Prostate gland (tissue), 2 donors: ENCODE measurements at regions not wholly inside any gene's neighbourhood (a gene's known extent, or its start where the extent isn't known, plus 50 kb on each side); places are given as distances from the start of the nearest gene placed in this dataset.
"Not testable (repeated sequence)": the region's sequence is repeated elsewhere in the genome, so short reads cannot be mapped to it uniquely, and the experiment has no call there.

Source experiments
- DNase-seq: peaks from one replicate; pipeline ENCODE4 v3.0.0-alpha.2; 2019; ENCODE audit warnings: low spot score
- H3K27ac ChIP-seq, 2 donors: fragments of 200-600 bp; sonication (generic); 2 replicates each; pipeline ENCODE4 v1.5.1; 2017 to 2019
- H3K27me3 ChIP-seq: fragments of 200-600 bp; sonication (generic); replicated peaks from 2 replicates; pipeline ENCODE4 v1.5.1; 2019; ENCODE audit not compliant: insufficient read depth
- H3K36me3 ChIP-seq, 2 donors: fragments of 200-600 bp; sonication (generic); 1 replicate in 1 of 2; 2 replicates in 1 of 2; pipeline versions ENCODE4 v1.5.1 to v1.8.1; 2017 to 2019
- H3K4me1 ChIP-seq: fragments of 200-600 bp; sonication (generic); replicated peaks from 2 replicates; pipeline ENCODE4 v1.5.1; 2019
- H3K4me3 ChIP-seq, 2 donors: fragments of 200-600 bp; sonication (generic); 2 replicates each; pipeline ENCODE4 v1.5.1; 2017 to 2019
- H3K9me3 ChIP-seq: fragments of 200-600 bp; sonication (generic); 2 replicates; pipeline ENCODE4 v1.5.1; 2017
- POLR2A ChIP-seq: fragments of 450-650 bp; IDR thresholded peaks from one replicate; pipeline ENCODE4 v1.6.1; 2016; ENCODE audit warnings: antibody characterized with exemption, mild to moderate bottlenecking
- POLR2AphosphoS5 ChIP-seq: sonication (generic); formaldehyde crosslinking; IDR thresholded peaks from one replicate; pipeline ENCODE4 v1.6.1; 2017; ENCODE audit warnings: antibody characterized with exemption
- WGBS: methylation state at CpG from one replicate; pipeline ENCODE4 v1.1.5; 2018; 5-methylcytosine and 5-hydroxymethylcytosine counted together
- intact Hi-C: fragments of 100-400 bp; cut with DNase I; formaldehyde crosslinking; loops from one replicate; pipeline ENCODE4 v1.14.2; 2022
- TF ChIP-seq, protein P1 (sequence below), 4 experiments: fragments of 200-600 bp in 2 of 4; fragments of 450-650 bp in 2 of 4; sonication (generic) in 2 of 4; IDR thresholded peaks; 1 replicate in 3 of 4; 2 replicates in 1 of 4; pipeline ENCODE4 v1.5.1; 2016 to 2019; ENCODE audit warnings: antibody characterized with exemption in 4 of 4, mild to moderate bottlenecking in 2 of 4, moderate library complexity in 2 of 4

DNA sequence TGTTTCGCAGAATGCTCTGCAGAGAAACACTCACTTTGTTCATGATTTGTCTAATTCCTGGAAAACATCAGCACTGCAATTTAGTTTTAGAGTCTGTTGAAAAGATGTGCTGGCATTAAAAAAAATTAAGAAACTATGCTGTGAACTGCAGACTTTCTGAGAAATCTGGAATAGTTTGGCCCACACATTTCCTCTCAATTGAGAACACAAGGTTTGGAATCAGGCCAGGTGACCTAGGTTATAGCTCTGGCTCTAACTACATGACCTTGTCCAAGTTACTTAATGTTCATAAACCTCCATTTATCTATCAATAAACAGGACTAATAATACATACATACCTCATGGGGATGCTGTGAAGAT, 61.4 kb upstream of the ENPEP start:
- Histone ChIP-seq H3K36me3 (no peaks in the 10 kb centered on the region), H3K27ac (no peak overlapping the region), H3K27me3 (no peaks in the 10 kb centered on the region), H3K4me3 (no peak overlapping the region), H3K9me3 (no peaks in the 10 kb centered on the region), H3K4me1 (no peaks in the 10 kb centered on the region)
- intact Hi-C loops: no loop called here
- TF ChIP-seq POLR2A (no peak), POLR2AphosphoS5 (no peak)
- TF ChIP-seq, protein P1, sequence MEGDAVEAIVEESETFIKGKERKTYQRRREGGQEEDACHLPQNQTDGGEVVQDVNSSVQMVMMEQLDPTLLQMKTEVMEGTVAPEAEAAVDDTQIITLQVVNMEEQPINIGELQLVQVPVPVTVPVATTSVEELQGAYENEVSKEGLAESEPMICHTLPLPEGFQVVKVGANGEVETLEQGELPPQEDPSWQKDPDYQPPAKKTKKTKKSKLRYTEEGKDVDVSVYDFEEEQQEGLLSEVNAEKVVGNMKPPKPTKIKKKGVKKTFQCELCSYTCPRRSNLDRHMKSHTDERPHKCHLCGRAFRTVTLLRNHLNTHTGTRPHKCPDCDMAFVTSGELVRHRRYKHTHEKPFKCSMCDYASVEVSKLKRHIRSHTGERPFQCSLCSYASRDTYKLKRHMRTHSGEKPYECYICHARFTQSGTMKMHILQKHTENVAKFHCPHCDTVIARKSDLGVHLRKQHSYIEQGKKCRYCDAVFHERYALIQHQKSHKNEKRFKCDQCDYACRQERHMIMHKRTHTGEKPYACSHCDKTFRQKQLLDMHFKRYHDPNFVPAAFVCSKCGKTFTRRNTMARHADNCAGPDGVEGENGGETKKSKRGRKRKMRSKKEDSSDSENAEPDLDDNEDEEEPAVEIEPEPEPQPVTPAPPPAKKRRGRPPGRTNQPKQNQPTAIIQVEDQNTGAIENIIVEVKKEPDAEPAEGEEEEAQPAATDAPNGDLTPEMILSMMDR (IDR thresholded peaks at IDR 0.05): no peak
- 0% methylated on average over 1 of the region's 1 CpG for WGBS
- no peak for DNase-seq

DNA sequence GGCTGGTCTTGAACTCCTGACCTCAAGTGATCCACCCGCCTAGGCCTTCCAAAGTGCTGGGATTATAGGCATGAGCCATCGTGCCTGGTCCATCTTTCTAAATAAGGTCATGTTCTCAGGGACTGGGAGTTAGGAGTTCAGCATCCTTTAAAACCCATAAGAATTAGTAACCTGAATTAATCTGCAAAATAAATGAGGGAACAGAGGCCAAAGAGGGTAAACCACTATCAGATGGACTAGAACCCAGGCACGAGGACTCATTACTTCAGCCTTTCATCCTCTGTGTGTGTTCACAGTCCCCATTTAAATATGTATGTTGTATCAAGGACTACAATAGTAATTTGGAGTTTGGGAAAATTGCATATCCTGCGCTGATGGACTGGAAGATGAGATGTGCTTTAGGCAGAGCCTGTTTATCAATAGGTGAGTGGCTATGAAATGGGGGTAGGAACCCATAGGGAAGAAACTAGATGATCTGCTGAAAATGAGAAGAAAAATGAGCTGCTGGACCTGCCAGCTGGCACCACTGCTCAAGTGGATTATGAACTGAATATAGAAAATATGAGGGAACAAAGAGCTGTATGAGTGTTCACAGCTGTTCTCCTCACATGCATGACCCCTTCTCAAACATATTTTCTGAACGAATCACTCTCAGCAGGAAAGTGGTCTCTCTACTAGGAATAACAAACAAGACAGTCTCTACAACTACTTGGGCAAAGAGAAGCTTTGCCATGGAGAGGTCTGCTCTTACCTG, 62.0 kb upstream of the ENPEP start:
- WGBS: 60% methylated on average over 5 of the region's 5 CpGs
- H3K36me3 ChIP-seq, H3K9me3 ChIP-seq, H3K27me3 ChIP-seq, H3K27ac ChIP-seq, H3K4me1 ChIP-seq, DNase-seq, intact Hi-C loops, H3K4me3 ChIP-seq: not testable (repeated sequence)

DNA sequence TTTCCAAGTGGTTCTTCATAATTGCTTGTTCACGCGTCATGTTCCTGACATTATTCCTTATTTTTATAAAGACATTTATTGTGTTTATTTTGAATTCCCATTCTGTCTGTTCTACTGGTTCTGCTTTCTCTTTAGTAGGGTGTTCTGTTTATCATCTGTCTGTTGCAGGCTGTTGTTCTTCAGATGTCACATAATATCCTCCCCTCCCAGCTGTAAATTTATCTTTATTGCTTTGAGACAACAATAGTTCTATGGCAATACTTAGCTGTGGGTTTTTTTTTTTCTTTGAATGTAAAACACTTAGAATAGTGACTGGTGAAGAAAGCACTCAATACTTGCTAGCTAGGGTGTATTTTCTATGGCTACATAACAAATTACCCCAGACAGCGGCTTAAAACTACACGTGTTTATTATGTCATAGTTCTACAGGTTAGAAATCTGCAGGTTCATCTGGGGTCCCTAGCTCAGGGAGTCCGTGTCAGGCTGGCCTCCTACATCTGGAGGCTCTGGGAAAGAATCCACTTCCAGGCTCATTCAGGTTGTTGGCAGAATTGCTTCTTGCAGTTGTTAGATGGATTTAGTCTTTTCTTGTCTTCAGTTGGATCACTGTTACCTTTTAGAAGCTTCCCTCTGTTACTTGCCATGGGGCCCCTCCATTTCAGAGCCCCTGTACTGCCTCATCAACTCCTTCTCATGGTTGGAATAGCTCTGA, 63.4 kb upstream of the ENPEP start:
- DNase-seq: no peak
- Histone ChIP-seq H3K4me1 (no peaks in the 10 kb centered on the region), H3K4me3 (no peak overlapping the region), H3K36me3 (no peaks in the 10 kb centered on the region), H3K9me3 (no peaks in the 10 kb centered on the region), H3K27ac (no peak overlapping the region), H3K27me3 (no peaks in the 10 kb centered on the region)
- no peak for TF ChIP-seq POLR2AphosphoS5
- TF ChIP-seq, protein P1 (IDR thresholded peaks at IDR 0.05): no peak
- TF ChIP-seq POLR2A: no peak
- intact Hi-C loops: no loop called here
- 26% methylated on average over 5 of the region's 5 CpGs for WGBS

DNA sequence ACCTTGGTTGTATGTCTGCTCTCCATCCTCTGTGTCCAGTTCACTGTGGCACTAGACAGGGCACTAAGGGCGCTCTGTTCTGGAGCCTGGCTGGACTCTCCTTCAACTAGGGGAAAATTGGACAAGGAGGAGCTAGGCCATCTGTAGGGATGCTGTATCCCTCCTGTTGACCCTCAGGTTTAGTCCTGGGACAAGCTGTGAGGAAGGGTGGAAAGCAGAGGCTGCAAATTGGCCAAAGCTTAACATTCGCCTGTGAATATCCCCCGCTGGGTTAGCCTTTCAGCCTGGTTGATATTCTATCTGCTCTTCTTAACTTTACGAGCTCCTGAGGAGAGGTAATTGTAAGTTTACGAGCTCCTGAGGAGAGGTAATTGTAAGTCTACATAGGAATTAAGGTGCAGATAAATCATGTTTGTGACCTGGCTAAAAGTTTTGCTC, 64.4 kb upstream of the ENPEP start:
- Histone ChIP-seq H3K4me3 (no peak overlapping the region), H3K9me3 (no peaks in the 10 kb centered on the region), H3K27me3 (no peaks in the 10 kb centered on the region), H3K4me1 (no peaks in the 10 kb centered on the region), H3K36me3 (no peaks in the 10 kb centered on the region), H3K27ac (no peak overlapping the region)
- 40% methylated on average over 5 of the region's 5 CpGs for WGBS
- intact Hi-C loops: no loop called here
- DNase-seq: no peak
- TF ChIP-seq, protein P1 (IDR thresholded peaks at IDR 0.05): no peak
- TF ChIP-seq POLR2A (no peak), POLR2AphosphoS5 (no peak)

DNA sequence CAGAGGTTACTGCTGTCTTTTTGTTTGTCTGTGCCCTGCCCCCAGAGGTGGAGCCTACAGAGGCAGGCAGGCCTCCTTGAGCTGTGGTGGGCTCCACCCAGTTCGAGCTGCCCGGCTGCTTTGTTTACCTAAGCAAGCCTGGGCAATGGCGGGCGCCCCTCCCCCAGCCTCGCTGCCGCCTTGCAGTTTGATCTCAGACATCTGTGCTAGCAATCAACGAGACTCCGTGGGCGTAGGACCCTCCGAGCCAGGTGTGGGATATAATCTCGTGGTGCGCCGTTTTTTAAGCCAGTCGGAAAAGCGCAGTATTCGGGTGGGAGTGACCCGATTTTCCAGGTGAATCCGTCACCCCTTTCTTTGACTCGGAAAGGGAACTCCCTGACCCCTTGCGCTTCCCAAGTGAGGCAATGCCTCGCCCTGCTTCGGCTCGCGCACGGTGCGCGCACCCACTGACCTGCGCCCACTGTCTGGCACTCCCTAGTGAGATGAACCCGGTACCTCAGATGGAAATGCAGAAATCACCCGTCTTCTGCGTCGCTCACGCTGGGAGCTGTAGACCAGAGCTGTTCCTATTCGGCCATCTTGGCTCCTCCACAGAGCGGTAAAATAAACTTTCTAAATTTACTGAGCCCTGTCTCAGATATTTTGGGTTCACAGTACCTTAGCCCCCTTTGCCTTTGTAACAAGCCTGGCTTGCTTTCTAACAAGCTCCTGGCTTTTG, 64.9 kb upstream of the ENPEP start:
- DNase-seq, H3K27ac ChIP-seq, intact Hi-C loops, H3K4me1 ChIP-seq, H3K4me3 ChIP-seq, H3K9me3 ChIP-seq, H3K27me3 ChIP-seq, H3K36me3 ChIP-seq: not testable (repeated sequence)
- 68% methylated on average over 23 of the region's 35 CpGs for WGBS
